ENCODE measurements at regions not wholly inside any gene's neighbourhood (a gene's known extent, or its start where the extent isn't known, plus 50 kb on each side); places are given as distances from the start of the nearest gene placed in this dataset.

- H3K9me3 ChIP-seq: no peaks in the 10 kb centered on the region; the same call in 1 of the 2 replicates
- H3K4me1 ChIP-seq: no peaks in the 10 kb centered on the region
- no peak overlapping the region for H3K4me3 ChIP-seq (ENCODE audit: low read depth, low read length)
- no peaks in the 10 kb centered on the region for H3K36me3 ChIP-seq
- no peak for DNase-seq
- H3K27me3 ChIP-seq: no peaks in the 10 kb centered on the region
- TF ChIP-seq CTCF (IDR thresholded peaks at IDR 0.05; ENCODE audit: low read depth, low read length): no peak
These were observed 156.1 kb upstream of the TRIM24 start for GRCh38 chr7:138304071-138304320.

DNA sequence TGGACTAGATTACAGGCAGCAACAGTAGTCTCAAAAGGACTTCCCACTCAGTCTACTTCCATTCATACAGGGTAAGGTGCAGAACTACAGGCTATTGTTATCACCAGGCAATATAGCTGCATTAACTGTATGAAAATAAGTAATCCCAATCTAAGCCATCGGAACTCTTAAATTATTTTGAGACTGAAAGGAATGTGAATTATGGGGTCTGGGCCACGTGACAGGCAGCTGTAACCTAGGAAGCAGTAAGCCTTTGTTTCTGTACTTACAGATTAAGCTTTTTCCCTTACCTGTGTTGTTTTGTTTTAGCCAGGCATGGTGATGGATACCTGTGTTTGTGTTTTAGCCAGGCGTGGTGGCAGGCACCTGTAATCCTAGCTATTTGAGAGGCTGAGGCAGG, 152.4 kb upstream of the TRIM24 start:
- no peak for TF ChIP-seq CTCF (IDR thresholded peaks at IDR 0.05; ENCODE audit: low read depth, low read length)
- no peaks in the 10 kb centered on the region for H3K4me1 ChIP-seq
- H3K9me3 ChIP-seq: no peaks in the 10 kb centered on the region; the same call in 1 of the 2 replicates
- DNase-seq: no peak
- no peaks in the 10 kb centered on the region for H3K36me3 ChIP-seq
- no peaks in the 10 kb centered on the region for H3K27me3 ChIP-seq
- no peak overlapping the region for H3K4me3 ChIP-seq (ENCODE audit: low read depth, low read length)

DNA sequence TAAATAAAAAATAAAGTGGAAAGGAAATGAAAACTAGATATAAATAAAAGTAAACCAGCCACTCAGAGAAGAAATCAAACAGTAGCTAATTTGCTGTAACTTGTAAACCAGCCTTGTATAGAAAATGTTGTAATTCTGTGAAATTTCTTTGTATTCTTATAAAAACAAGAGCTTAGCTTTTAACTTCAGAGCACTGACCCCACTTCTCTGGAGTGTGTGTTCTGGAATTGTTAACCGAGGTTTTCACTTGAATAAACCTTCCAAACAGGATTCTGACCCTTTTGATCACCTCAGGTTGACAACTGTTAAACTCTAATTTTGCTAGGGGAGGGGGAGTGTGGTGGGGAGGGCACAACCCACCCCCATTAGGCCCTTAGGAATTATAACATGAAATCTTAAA, 151.9 kb upstream of the TRIM24 start:
- H3K4me1 ChIP-seq: no peaks in the 10 kb centered on the region
- H3K9me3 ChIP-seq: no peaks in the 10 kb centered on the region; the same call in 1 of the 2 replicates
- no peaks in the 10 kb centered on the region for H3K27me3 ChIP-seq
- no peak for DNase-seq
- H3K4me3 ChIP-seq (ENCODE audit: low read depth, low read length): no peak overlapping the region
- no peaks in the 10 kb centered on the region for H3K36me3 ChIP-seq
- TF ChIP-seq CTCF (IDR thresholded peaks at IDR 0.05; ENCODE audit: low read depth, low read length): no peak

- TF ChIP-seq CTCF (IDR thresholded peaks at IDR 0.05; ENCODE audit: low read depth, low read length): no peak
- DNase-seq: no peak
- no peak overlapping the region for H3K4me3 ChIP-seq (ENCODE audit: low read depth, low read length)
- H3K4me1 ChIP-seq: no peaks in the 10 kb centered on the region
- H3K36me3 ChIP-seq: no peaks in the 10 kb centered on the region
- H3K9me3 ChIP-seq: no peaks in the 10 kb centered on the region; the same call in 1 of the 2 replicates
- H3K27me3 ChIP-seq: no peaks in the 10 kb centered on the region
These were observed 150.9 kb upstream of the TRIM24 start for GRCh38 chr7:138309186-138309585.

GRCh38 chr7:138313829-138314178, 146.3 kb upstream of the TRIM24 start:
- Histone ChIP-seq H3K9me3 (no peaks in the 10 kb centered on the region; the same call in 1 of the 2 replicates), H3K4me1 (no peaks in the 10 kb centered on the region)

DNA sequence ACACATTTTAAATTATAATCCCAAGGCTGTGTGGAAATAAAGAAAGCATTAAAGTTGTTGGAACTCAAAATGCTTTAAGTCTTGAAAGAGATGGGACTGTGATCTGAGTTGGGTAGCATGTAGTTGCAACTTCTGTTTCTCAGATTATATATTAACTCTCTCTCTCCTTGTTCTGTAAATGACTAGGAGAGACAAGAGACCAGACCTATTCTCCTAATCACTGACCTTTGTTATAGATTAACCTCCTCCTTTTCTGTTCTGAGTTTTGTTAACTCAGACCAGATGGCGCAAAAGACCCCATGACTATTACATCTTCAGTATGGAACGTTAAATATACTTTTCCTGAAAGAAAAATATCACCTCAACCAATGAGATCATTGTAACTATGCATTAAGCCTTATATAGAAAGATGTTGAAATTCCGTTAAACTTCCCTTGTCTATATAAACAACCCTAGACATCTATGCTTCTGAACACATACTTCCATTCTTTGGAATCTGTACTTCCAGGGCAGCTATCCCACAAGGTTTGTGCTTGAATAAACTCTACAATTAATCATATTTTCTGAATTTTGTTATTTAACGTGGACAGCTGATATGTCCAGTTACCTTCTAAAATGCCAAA, 143.5 kb upstream of the TRIM24 start:
- no peak for DNase-seq
- no peaks in the 10 kb centered on the region for H3K9me3 ChIP-seq
- H3K27me3 ChIP-seq: no peaks in the 10 kb centered on the region
- H3K4me3 ChIP-seq (ENCODE audit: low read depth, low read length): no peak overlapping the region
- no peaks in the 10 kb centered on the region for H3K4me1 ChIP-seq
- H3K36me3 ChIP-seq: no peaks in the 10 kb centered on the region
- TF ChIP-seq CTCF (IDR thresholded peaks at IDR 0.05; ENCODE audit: low read depth, low read length): no peak

More at GRCh38 chr7:138313829-138314178, 146.3 kb upstream of the TRIM24 start:
- H3K4me3 ChIP-seq (ENCODE audit: low read depth, low read length): no peak overlapping the region
- H3K27me3 ChIP-seq: no peaks in the 10 kb centered on the region
- DNase-seq: no peak
- no peaks in the 10 kb centered on the region for H3K36me3 ChIP-seq
- TF ChIP-seq CTCF (IDR thresholded peaks at IDR 0.05; ENCODE audit: low read depth, low read length): no peak
